ENCODE measurements at regions not wholly inside any gene's neighbourhood (a gene's known extent, or its start where the extent isn't known, plus 50 kb on each side); places are given as distances from the start of the nearest gene placed in this dataset.
A peak's percentile ranks its signal among the peaks of the same experiment; 100 is the strongest.
"Not testable (repeated sequence)": the region's sequence is repeated elsewhere in the genome, so short reads cannot be mapped to it uniquely, and the experiment has no call there.

DNA sequence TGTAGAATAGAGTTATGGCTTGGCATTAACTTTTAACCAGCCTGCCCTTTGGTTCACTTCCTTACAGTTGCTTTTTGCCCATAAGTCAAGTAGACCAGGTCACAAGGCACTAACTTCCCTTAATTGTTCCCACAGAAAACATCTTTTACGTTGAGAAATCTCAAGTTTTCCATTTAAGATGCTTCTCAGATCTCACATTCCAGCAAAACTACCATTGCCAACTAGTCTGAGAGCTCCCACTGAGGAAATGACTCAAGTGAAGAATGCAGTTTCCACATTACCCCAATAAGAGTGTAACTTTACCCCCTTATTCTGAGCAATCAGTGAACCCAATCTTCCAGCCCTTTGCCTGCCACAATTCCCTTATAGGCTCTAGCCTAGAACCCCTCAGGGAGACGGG, 502.2 kb upstream of the OLFM3 start:
- no peaks in the 10 kb centered on the region for H3K4me1 Mint-ChIP-seq (ENCODE audit: insufficient read depth, unreplicated experiment)
- ChIA-PET POLR2A (no interaction called here), CTCF (interaction anchor here (0.6 kb wide), 1 partner anchor 269 kb away, joined by 4 read pairs; no protein-coding TSS in a partner anchor)
- H3K4me3 Mint-ChIP-seq (ENCODE audit: unreplicated experiment) = no peak overlapping the region
- TF ChIP-seq, protein P1, sequence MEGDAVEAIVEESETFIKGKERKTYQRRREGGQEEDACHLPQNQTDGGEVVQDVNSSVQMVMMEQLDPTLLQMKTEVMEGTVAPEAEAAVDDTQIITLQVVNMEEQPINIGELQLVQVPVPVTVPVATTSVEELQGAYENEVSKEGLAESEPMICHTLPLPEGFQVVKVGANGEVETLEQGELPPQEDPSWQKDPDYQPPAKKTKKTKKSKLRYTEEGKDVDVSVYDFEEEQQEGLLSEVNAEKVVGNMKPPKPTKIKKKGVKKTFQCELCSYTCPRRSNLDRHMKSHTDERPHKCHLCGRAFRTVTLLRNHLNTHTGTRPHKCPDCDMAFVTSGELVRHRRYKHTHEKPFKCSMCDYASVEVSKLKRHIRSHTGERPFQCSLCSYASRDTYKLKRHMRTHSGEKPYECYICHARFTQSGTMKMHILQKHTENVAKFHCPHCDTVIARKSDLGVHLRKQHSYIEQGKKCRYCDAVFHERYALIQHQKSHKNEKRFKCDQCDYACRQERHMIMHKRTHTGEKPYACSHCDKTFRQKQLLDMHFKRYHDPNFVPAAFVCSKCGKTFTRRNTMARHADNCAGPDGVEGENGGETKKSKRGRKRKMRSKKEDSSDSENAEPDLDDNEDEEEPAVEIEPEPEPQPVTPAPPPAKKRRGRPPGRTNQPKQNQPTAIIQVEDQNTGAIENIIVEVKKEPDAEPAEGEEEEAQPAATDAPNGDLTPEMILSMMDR (IDR thresholded peaks at IDR 0.05; ENCODE audit: unreplicated experiment) = no peak
- intact Hi-C loops (cut with micrococcal nuclease) = no loop called here
- DNase-seq (ENCODE audit: unreplicated experiment) = no peak
- no peak overlapping the region for H3K27ac Mint-ChIP-seq (ENCODE audit: low read depth, unreplicated experiment)
- H3K27me3 Mint-ChIP-seq (ENCODE audit: insufficient read depth, unreplicated experiment) = no peaks in the 10 kb centered on the region
- no peaks in the 10 kb centered on the region for H3K36me3 Mint-ChIP-seq (ENCODE audit: insufficient read depth, unreplicated experiment)
- BruUV-seq (replicated peaks) = no TSS peak
- H3K9me3 Mint-ChIP-seq (ENCODE audit: unreplicated experiment) = peaks cover 27% of the 10 kb centered on the region

DNA sequence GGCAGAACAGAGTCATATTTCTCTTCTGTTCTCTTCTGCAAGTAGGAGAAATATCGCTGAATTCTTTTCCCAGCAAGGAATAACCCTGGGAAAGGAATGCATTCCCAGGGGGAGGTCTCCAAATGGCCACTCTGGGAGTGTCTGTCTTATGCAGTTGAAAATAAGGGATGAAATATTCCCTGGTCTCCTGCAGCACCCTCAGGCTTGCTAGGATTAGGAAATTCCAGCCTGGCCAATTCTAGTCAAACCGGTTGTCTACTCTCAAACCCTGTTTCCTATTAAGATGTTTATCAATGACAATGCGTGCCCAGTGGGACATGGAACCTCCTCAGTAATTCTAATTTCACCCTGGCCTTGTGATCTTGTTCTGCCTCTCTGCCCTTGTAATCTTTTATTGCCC, 501.1 kb upstream of the OLFM3 start:
- H3K4me3 Mint-ChIP-seq (ENCODE audit: unreplicated experiment); intact Hi-C loops (cut with micrococcal nuclease); H3K27ac Mint-ChIP-seq (ENCODE audit: low read depth, unreplicated experiment); H3K36me3 Mint-ChIP-seq (ENCODE audit: insufficient read depth, unreplicated experiment); CTCF ChIA-PET; POLR2A ChIA-PET; BruUV-seq (replicated peaks); H3K4me1 Mint-ChIP-seq (ENCODE audit: insufficient read depth, unreplicated experiment); H3K27me3 Mint-ChIP-seq (ENCODE audit: insufficient read depth, unreplicated experiment): not testable (repeated sequence)
- H3K9me3 Mint-ChIP-seq (ENCODE audit: unreplicated experiment) = peaks cover 31% of the 10 kb centered on the region
- DNase-seq (ENCODE audit: unreplicated experiment) = peak; percentile 4

DNA sequence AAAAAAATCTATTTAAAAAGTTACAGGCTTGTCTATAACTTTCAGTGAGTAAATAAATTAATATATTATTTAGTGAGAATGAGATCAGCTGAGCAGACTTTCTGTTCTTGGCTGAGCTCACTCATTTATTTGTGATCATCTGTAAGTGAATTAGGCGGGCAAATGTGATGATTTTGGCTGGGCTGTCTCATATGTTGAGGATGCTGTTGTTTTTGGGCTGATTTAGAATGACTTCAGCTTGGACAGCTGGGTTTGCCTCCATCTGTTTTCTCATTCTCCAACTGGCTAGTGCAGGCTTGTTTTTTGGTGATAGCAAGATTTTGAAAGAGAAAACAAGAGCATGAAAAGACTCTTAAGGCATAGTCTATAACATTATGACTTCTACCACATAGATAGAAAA, 475.8 kb upstream of the OLFM3 start:
- H3K27me3 Mint-ChIP-seq (ENCODE audit: insufficient read depth, unreplicated experiment) = no peaks in the 10 kb centered on the region
- no peak for DNase-seq (ENCODE audit: unreplicated experiment)
- ChIA-PET CTCF (interaction anchor here (0.6 kb wide), 1 partner anchor 819 kb away, joined by 3 read pairs; no protein-coding TSS in a partner anchor), POLR2A (no interaction called here)
- no peaks in the 10 kb centered on the region for H3K9me3 Mint-ChIP-seq (ENCODE audit: unreplicated experiment)
- no peak overlapping the region for H3K4me3 Mint-ChIP-seq (ENCODE audit: unreplicated experiment)
- H3K36me3 Mint-ChIP-seq (ENCODE audit: insufficient read depth, unreplicated experiment) = no peaks in the 10 kb centered on the region
- no peaks in the 10 kb centered on the region for H3K4me1 Mint-ChIP-seq (ENCODE audit: insufficient read depth, unreplicated experiment)
- BruUV-seq (replicated peaks) = no TSS peak
- TF ChIP-seq, protein P1 (IDR thresholded peaks at IDR 0.05; ENCODE audit: unreplicated experiment) = no peak
- intact Hi-C loops (cut with micrococcal nuclease) = no loop called here
- H3K27ac Mint-ChIP-seq (ENCODE audit: low read depth, unreplicated experiment) = no peak overlapping the region

DNA sequence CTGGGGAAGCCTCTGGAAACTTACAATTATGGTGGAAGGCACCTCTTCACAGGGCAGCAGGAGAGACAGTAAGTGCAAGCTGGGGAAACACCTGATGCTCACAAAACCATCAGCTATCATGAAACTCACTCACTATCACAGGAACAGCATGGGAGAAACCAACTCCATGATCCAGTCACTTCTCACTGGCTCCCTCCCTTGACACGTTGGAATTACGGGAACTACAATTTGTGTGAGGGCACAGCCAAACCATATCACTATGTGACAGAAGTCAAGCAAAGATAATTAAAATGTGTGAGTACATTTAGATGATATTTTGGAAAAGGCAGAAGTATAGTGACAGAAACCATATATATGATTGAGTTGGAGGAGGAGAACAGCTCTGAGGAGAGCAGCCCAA, 474.0 kb upstream of the OLFM3 start:
- no TSS peak for BruUV-seq (replicated peaks)
- intact Hi-C loops (cut with micrococcal nuclease) = no loop called here

More for the DNA sequence above, 474.0 kb upstream of the OLFM3 start:
- no peaks in the 10 kb centered on the region for H3K36me3 Mint-ChIP-seq (ENCODE audit: insufficient read depth, unreplicated experiment)
- CTCF ChIA-PET = interaction anchor here (0.6 kb wide), 1 partner anchor 95 kb away, joined by 3 read pairs; no protein-coding TSS in a partner anchor
- H3K4me1 Mint-ChIP-seq (ENCODE audit: insufficient read depth, unreplicated experiment) = no peaks in the 10 kb centered on the region
- no peak overlapping the region for H3K4me3 Mint-ChIP-seq (ENCODE audit: unreplicated experiment)
- H3K27ac Mint-ChIP-seq (ENCODE audit: low read depth, unreplicated experiment) = no peak overlapping the region
- H3K9me3 Mint-ChIP-seq (ENCODE audit: unreplicated experiment) = no peaks in the 10 kb centered on the region
- DNase-seq (ENCODE audit: unreplicated experiment) = no peak
- POLR2A ChIA-PET = no interaction called here
- TF ChIP-seq, protein P1 (IDR thresholded peaks at IDR 0.05; ENCODE audit: unreplicated experiment) = no peak
- H3K27me3 Mint-ChIP-seq (ENCODE audit: insufficient read depth, unreplicated experiment) = no peaks in the 10 kb centered on the region

All from MCF 10A (cell line).